Spleen (tissue), 11 donors: ENCODE measurements at regions not wholly inside any gene's neighbourhood (a gene's known extent, or its start where the extent isn't known, plus 50 kb on each side); places are given as distances from the start of the nearest gene placed in this dataset.

Experiments
- DNase-seq: peaks from one replicate; pipeline ENCODE4 v3.0.0-alpha.2; 2020
- H3K27ac ChIP-seq, 8 donors: fragments of 200-600 bp; sonication (generic) in 7 of 8; 1 replicate in 4 of 8; 2 replicates in 4 of 8; pipeline versions ENCODE4 v1.5.0 to v1.8.0; 2016 to 2021; ENCODE audit warnings: inconsistent platforms in 4 of 8, mild to moderate bottlenecking in 4 of 8, moderate library complexity in 1 of 8
- H3K27me3 ChIP-seq, 7 donors: fragments of 200-600 bp; sonication (generic) in 6 of 7; replicated peaks in 1 of 7; 1 replicate in 4 of 7; 2 replicates in 3 of 7; pipeline versions ENCODE4 v1.5.0 to v1.8.0; 2016 to 2021; ENCODE audit warnings: inconsistent platforms in 3 of 7, mild to moderate bottlenecking in 1 of 7
- H3K36me3 ChIP-seq, 6 donors: fragments of 200-600 bp; sonication (generic) in 5 of 6; 1 replicate in 4 of 6; 2 replicates in 2 of 6; pipeline versions ENCODE4 v1.5.0 to v1.8.0; 2016 to 2021; ENCODE audit warnings: inconsistent platforms in 2 of 6
- H3K4me1 ChIP-seq, 6 donors: fragments of 200-600 bp; sonication (generic) in 5 of 6; 1 replicate in 3 of 6; 2 replicates in 3 of 6; pipeline versions ENCODE4 v1.5.0 to v1.8.0; 2016 to 2021; ENCODE audit warnings: inconsistent platforms in 3 of 6
- H3K4me3 ChIP-seq, 8 donors: fragments of 200-600 bp; sonication (generic) in 7 of 8; 1 replicate in 4 of 8; 2 replicates in 4 of 8; pipeline versions ENCODE4 v1.5.0 to v1.8.0; 2016 to 2021; ENCODE audit warnings: inconsistent platforms in 4 of 8, mild to moderate bottlenecking in 4 of 8, moderate library complexity in 2 of 8
- H3K9me3 ChIP-seq, 8 donors: fragments of 200-600 bp; sonication (generic) in 7 of 8; 1 replicate in 4 of 8; 2 replicates in 4 of 8; pipeline versions ENCODE4 v1.5.0 to v1.8.0; 2016 to 2021; ENCODE audit warnings: inconsistent platforms in 4 of 8
- CTCF ChIP-seq, 11 experiments: fragments of 200-600 bp in 7 of 11; fragments of 450-650 bp in 4 of 11; sonication (generic) in 4 of 11; IDR thresholded peaks in 8 of 11; conservative IDR thresholded peaks in 3 of 11; 1 replicate in 7 of 11; 2 replicates in 4 of 11; pipeline versions ENCODE4 v1.4.0 to v1.8.0; 2016 to 2021; ENCODE audit warnings: antibody characterized with exemption in 11 of 11, inconsistent platforms in 4 of 11, mild to moderate bottlenecking in 1 of 11
- POLR2A ChIP-seq, 3 donors: fragments of 450-650 bp; IDR thresholded peaks; one replicate each; pipeline ENCODE4 v1.5.1; 2017; ENCODE audit warnings: antibody characterized with exemption in 3 of 3, mild to moderate bottlenecking in 1 of 3
- POLR2AphosphoS5 ChIP-seq, 3 donors: sonication (generic); formaldehyde crosslinking; IDR thresholded peaks; one replicate each; pipeline ENCODE4 v1.5.1; 2017; ENCODE audit warnings: antibody characterized with exemption in 3 of 3
- WGBS, 5 donors: extraction: QIAGEN DNeasy Blood & Tissue Kit in 3 of 5; methylation state at CpG; one replicate each; pipeline versions ENCODE4 v1.1.5 to v1.1.7; 2013 to 2018; 5-methylcytosine and 5-hydroxymethylcytosine counted together
- intact Hi-C: fragments of 100-400 bp; cut with DNase I; formaldehyde crosslinking; loops from one replicate; pipeline ENCODE4 v1.15.0; 2023; ENCODE audit warnings: low total_unique reads
- donor health status: healthy with polysubstance abuse.
- donor health status: DM: no; HTN: no; CAD: no; lungs with moderate emphysema.
- donor health status: DM: no; HTN: no; CAD: no.
- donor health status: Bipolar disorder and iron deficiency.
- donor health status: healthy.
- donor health status: DM: no; HTN: no; CAD: no.
- donor health status: DM: yes; HTN: yes; CAD: no.

- H3K4me3 ChIP-seq, result no peak overlapping the region
- H3K27me3 ChIP-seq, result peaks cover 0 to 36% (median 0%) of the 10 kb centered on the region in 7 donors
- no peaks in the 10 kb centered on the region for H3K9me3 ChIP-seq
- no peaks in the 10 kb centered on the region for H3K4me1 ChIP-seq
- no peak for TF ChIP-seq CTCF (IDR thresholded peaks at IDR 0.05 in 8 of 11, conservative IDR thresholded peaks at IDR 0.05 in 3 of 11)
- no peak for TF ChIP-seq POLR2A (IDR thresholded peaks at IDR 0.05)
- no peak for TF ChIP-seq POLR2AphosphoS5 (IDR thresholded peaks at IDR 0.05)
- no peaks in the 10 kb centered on the region for H3K36me3 ChIP-seq
- no peak overlapping the region for H3K27ac ChIP-seq
- WGBS, 5 donors, result 90 to 94% (median 94%) methylated on average over 6 of the region's 6 CpGs
- DNase-seq, result no peak
- intact Hi-C loops, result no loop called here
Measured at GRCh38 chr16:55046513-55046912, 115.8 kb downstream of the IRX5 start.

- intact Hi-C loops, result no loop called here
- Histone ChIP-seq H3K4me3 (no peak overlapping the region), H3K27me3 (peaks cover 0 to 35% (median 0%) of the 10 kb centered on the region in 7 donors), H3K27ac (no peak overlapping the region), H3K36me3 (no peaks in the 10 kb centered on the region), H3K9me3 (no peaks in the 10 kb centered on the region), H3K4me1 (no peaks in the 10 kb centered on the region)
- no peak for DNase-seq
- no peak for TF ChIP-seq POLR2A (IDR thresholded peaks at IDR 0.05)
- TF ChIP-seq POLR2AphosphoS5 (IDR thresholded peaks at IDR 0.05), result no peak
- TF ChIP-seq CTCF (IDR thresholded peaks at IDR 0.05 in 8 of 11, conservative IDR thresholded peaks at IDR 0.05 in 3 of 11), result no peak
- 75 to 83% (median 79%) methylated on average over 4 of the region's 4 CpGs for WGBS, 5 donors
Measured at GRCh38 chr16:55046916-55047315, 116.3 kb downstream of the IRX5 start.

- intact Hi-C loops, result no loop called here
- WGBS, 5 donors, result 80 to 88% (median 87%) methylated on average over 4 of the region's 4 CpGs
- no peaks in the 10 kb centered on the region for H3K36me3 ChIP-seq
Measured at GRCh38 chr16:55047331-55047730, 116.7 kb downstream of the IRX5 start.

GRCh38 chr16:55047903-55048497 lies 117.3 kb downstream of the IRX5 start:
- H3K27me3 ChIP-seq, result peaks cover 0 to 24% (median 0%) of the 10 kb centered on the region in 7 donors
- H3K36me3 ChIP-seq, result no peaks in the 10 kb centered on the region
- intact Hi-C loops, result no loop called here
- no peak overlapping the region for H3K4me3 ChIP-seq
- DNase-seq, result no peak
- no peaks in the 10 kb centered on the region for H3K4me1 ChIP-seq
- no peaks in the 10 kb centered on the region for H3K9me3 ChIP-seq
- TF ChIP-seq POLR2A (IDR thresholded peaks at IDR 0.05) (no peak), CTCF (IDR thresholded peaks at IDR 0.05 in 8 of 11, conservative IDR thresholded peaks at IDR 0.05 in 3 of 11) (no peak), POLR2AphosphoS5 (IDR thresholded peaks at IDR 0.05) (no peak)
- no peak overlapping the region for H3K27ac ChIP-seq
- 78 to 96% (median 87%) methylated on average over 7 to 8 of the region's 8 CpGs for WGBS, 5 donors

More at GRCh38 chr16:55047331-55047730, 116.7 kb downstream of the IRX5 start:
- TF ChIP-seq POLR2AphosphoS5 (IDR thresholded peaks at IDR 0.05) (no peak), CTCF (IDR thresholded peaks at IDR 0.05 in 8 of 11, conservative IDR thresholded peaks at IDR 0.05 in 3 of 11) (no peak), POLR2A (IDR thresholded peaks at IDR 0.05) (no peak)
- H3K27me3 ChIP-seq, result peaks cover 0 to 31% (median 0%) of the 10 kb centered on the region in 7 donors
- H3K27ac ChIP-seq, result no peak overlapping the region
- no peaks in the 10 kb centered on the region for H3K4me1 ChIP-seq
- DNase-seq, result no peak
- H3K4me3 ChIP-seq, result no peak overlapping the region
- no peaks in the 10 kb centered on the region for H3K9me3 ChIP-seq
